ENCODE measurements at regions not wholly inside any gene's neighbourhood (a gene's known extent, or its start where the extent isn't known, plus 50 kb on each side); places are given as distances from the start of the nearest gene placed in this dataset.

- ATAC-seq (no peak), DNase-seq (no peak)
- Mint-ChIP-seq H3K36me3 (ENCODE audit: insufficient read depth) (no peaks in the 10 kb centered on the region), H3K27me3 (ENCODE audit: low read depth) (peaks cover 2% of the 10 kb centered on the region), H3K9me3 (peaks cover 8% of the 10 kb centered on the region), H3K4me3 (no peak overlapping the region), H3K4me1 (ENCODE audit: low read depth) (no peaks in the 10 kb centered on the region)
Observed at GRCh38 chr5:56366986-56367385, 133.9 kb upstream of the ANKRD55 start.

- no peak for ATAC-seq
- Mint-ChIP-seq H3K4me3 (no peak overlapping the region), H3K4me1 (ENCODE audit: low read depth) (peaks cover 3% of the 10 kb centered on the region), H3K36me3 (ENCODE audit: insufficient read depth) (no peaks in the 10 kb centered on the region), H3K27me3 (ENCODE audit: low read depth) (peaks cover 2% of the 10 kb centered on the region), H3K9me3 (peaks cover 8% of the 10 kb centered on the region)
- no peak for DNase-seq
Observed at GRCh38 chr5:56361398-56361797, 128.3 kb upstream of the ANKRD55 start.

- Mint-ChIP-seq H3K4me3 (no peak overlapping the region), H3K9me3 (peaks cover 8% of the 10 kb centered on the region), H3K36me3 (ENCODE audit: insufficient read depth) (no peaks in the 10 kb centered on the region), H3K4me1 (ENCODE audit: low read depth) (peaks cover 5% of the 10 kb centered on the region), H3K27me3 (ENCODE audit: low read depth) (peaks cover 2% of the 10 kb centered on the region)
- no peak for ATAC-seq
- no peak for DNase-seq
Observed at GRCh38 chr5:56360816-56361215, 127.7 kb upstream of the ANKRD55 start.

GRCh38 chr5:56359809-56360685, 126.9 kb upstream of the ANKRD55 start:
- no peak overlapping the region for H3K4me3 Mint-ChIP-seq
- DNase-seq (no peak), ATAC-seq (no peak)
- no peaks in the 10 kb centered on the region for H3K36me3 Mint-ChIP-seq (ENCODE audit: insufficient read depth)
- H3K9me3 Mint-ChIP-seq: peaks cover 8% of the 10 kb centered on the region
- H3K27me3 Mint-ChIP-seq (ENCODE audit: low read depth): peaks cover 2% of the 10 kb centered on the region
- H3K4me1 Mint-ChIP-seq (ENCODE audit: low read depth): peaks cover 6% of the 10 kb centered on the region

GRCh38 chr5:56358703-56359681, 125.9 kb upstream of the ANKRD55 start:
- ATAC-seq (no peak), DNase-seq (no peak)
- H3K4me1 Mint-ChIP-seq (ENCODE audit: low read depth): peaks cover 6% of the 10 kb centered on the region
- no peaks in the 10 kb centered on the region for H3K36me3 Mint-ChIP-seq (ENCODE audit: insufficient read depth)
- no peak overlapping the region for H3K4me3 Mint-ChIP-seq
- H3K9me3 Mint-ChIP-seq: peaks cover 6% of the 10 kb centered on the region
- peaks cover 2% of the 10 kb centered on the region for H3K27me3 Mint-ChIP-seq (ENCODE audit: low read depth)

GRCh38 chr5:56358046-56358445, 124.9 kb upstream of the ANKRD55 start:
- Mint-ChIP-seq H3K4me1 (ENCODE audit: low read depth) (peaks cover 8% of the 10 kb centered on the region), H3K36me3 (ENCODE audit: insufficient read depth) (no peaks in the 10 kb centered on the region), H3K4me3 (no peak overlapping the region), H3K9me3 (peaks cover 4% of the 10 kb centered on the region), H3K27me3 (ENCODE audit: low read depth) (peaks cover 2% of the 10 kb centered on the region)
- no peak for DNase-seq
- no peak for ATAC-seq

GRCh38 chr5:56357426-56357825, 124.3 kb upstream of the ANKRD55 start:
- no peaks in the 10 kb centered on the region for H3K9me3 Mint-ChIP-seq
- no peak for ATAC-seq
- peaks cover 14% of the 10 kb centered on the region for H3K4me1 Mint-ChIP-seq (ENCODE audit: low read depth)
- no peaks in the 10 kb centered on the region for H3K36me3 Mint-ChIP-seq (ENCODE audit: insufficient read depth)
- no peak overlapping the region for H3K4me3 Mint-ChIP-seq
- no peak for DNase-seq
- H3K27me3 Mint-ChIP-seq (ENCODE audit: low read depth): no peaks in the 10 kb centered on the region

GRCh38 chr5:56356836-56357160, 123.7 kb upstream of the ANKRD55 start:
- H3K9me3 Mint-ChIP-seq: no peaks in the 10 kb centered on the region
- no peaks in the 10 kb centered on the region for H3K27me3 Mint-ChIP-seq (ENCODE audit: low read depth)
- DNase-seq (no peak), ATAC-seq (no peak)
- no peaks in the 10 kb centered on the region for H3K36me3 Mint-ChIP-seq (ENCODE audit: insufficient read depth)
- H3K4me3 Mint-ChIP-seq: no peak overlapping the region
- peaks cover 15% of the 10 kb centered on the region for H3K4me1 Mint-ChIP-seq (ENCODE audit: low read depth)

GRCh38 chr5:56356121-56356835, 123.1 kb upstream of the ANKRD55 start:
- Mint-ChIP-seq H3K4me3 (no peak overlapping the region), H3K4me1 (ENCODE audit: low read depth) (peaks cover 15% of the 10 kb centered on the region), H3K9me3 (no peaks in the 10 kb centered on the region), H3K27me3 (ENCODE audit: low read depth) (no peaks in the 10 kb centered on the region), H3K36me3 (ENCODE audit: insufficient read depth) (no peaks in the 10 kb centered on the region)
- DNase-seq (no peak), ATAC-seq (no peak)

- Mint-ChIP-seq H3K36me3 (ENCODE audit: insufficient read depth) (no peaks in the 10 kb centered on the region), H3K4me3 (no peak overlapping the region), H3K9me3 (no peaks in the 10 kb centered on the region), H3K4me1 (ENCODE audit: low read depth) (peaks cover 20% of the 10 kb centered on the region), H3K27me3 (ENCODE audit: low read depth) (no peaks in the 10 kb centered on the region)
- DNase-seq (no peak), ATAC-seq (no peak)
Observed at GRCh38 chr5:56354836-56355235, 121.7 kb upstream of the ANKRD55 start.

- no peaks in the 10 kb centered on the region for H3K27me3 Mint-ChIP-seq (ENCODE audit: low read depth)
- peaks cover 23% of the 10 kb centered on the region for H3K4me1 Mint-ChIP-seq (ENCODE audit: low read depth)
- H3K9me3 Mint-ChIP-seq: no peaks in the 10 kb centered on the region
Observed at GRCh38 chr5:56352808-56353590, 119.9 kb upstream of the ANKRD55 start.

GRCh38 chr5:56350597-56351170, 117.6 kb upstream of the ANKRD55 start:
- Mint-ChIP-seq H3K4me3 (no peak overlapping the region), H3K36me3 (ENCODE audit: insufficient read depth) (peaks cover 3% of the 10 kb centered on the region), H3K9me3 (peaks cover 11% of the 10 kb centered on the region), H3K27me3 (ENCODE audit: low read depth) (peaks cover 2% of the 10 kb centered on the region), H3K4me1 (ENCODE audit: low read depth) (peaks cover 20% of the 10 kb centered on the region)
- ATAC-seq (no peak), DNase-seq (no peak)

More at GRCh38 chr5:56352808-56353590, 119.9 kb upstream of the ANKRD55 start:
- ATAC-seq (peak; percentile 48 to 66), DNase-seq (no peak)
- Mint-ChIP-seq H3K36me3 (ENCODE audit: insufficient read depth) (no peaks in the 10 kb centered on the region), H3K4me3 (no peak overlapping the region)

GRCh38 chr5:56350011-56350596, 117.0 kb upstream of the ANKRD55 start:
- Mint-ChIP-seq H3K27me3 (ENCODE audit: low read depth) (peaks cover 2% of the 10 kb centered on the region), H3K4me3 (no peak overlapping the region), H3K36me3 (ENCODE audit: insufficient read depth) (peaks cover 3% of the 10 kb centered on the region), H3K4me1 (ENCODE audit: low read depth) (peaks cover 20% of the 10 kb centered on the region), H3K9me3 (peaks cover 11% of the 10 kb centered on the region)
- DNase-seq (no peak), ATAC-seq (no peak)

Measured in activated T-cell treated with anti-CD3 and anti-CD28 coated beads, Interleukin-2, amount 50 U/mL, for 4 hours (primary cell).